ENCODE measurements at regions not wholly inside any gene's neighbourhood (a gene's known extent, or its start where the extent isn't known, plus 50 kb on each side); places are given as distances from the start of the nearest gene placed in this dataset.

- TF ChIP-seq, protein P1, sequence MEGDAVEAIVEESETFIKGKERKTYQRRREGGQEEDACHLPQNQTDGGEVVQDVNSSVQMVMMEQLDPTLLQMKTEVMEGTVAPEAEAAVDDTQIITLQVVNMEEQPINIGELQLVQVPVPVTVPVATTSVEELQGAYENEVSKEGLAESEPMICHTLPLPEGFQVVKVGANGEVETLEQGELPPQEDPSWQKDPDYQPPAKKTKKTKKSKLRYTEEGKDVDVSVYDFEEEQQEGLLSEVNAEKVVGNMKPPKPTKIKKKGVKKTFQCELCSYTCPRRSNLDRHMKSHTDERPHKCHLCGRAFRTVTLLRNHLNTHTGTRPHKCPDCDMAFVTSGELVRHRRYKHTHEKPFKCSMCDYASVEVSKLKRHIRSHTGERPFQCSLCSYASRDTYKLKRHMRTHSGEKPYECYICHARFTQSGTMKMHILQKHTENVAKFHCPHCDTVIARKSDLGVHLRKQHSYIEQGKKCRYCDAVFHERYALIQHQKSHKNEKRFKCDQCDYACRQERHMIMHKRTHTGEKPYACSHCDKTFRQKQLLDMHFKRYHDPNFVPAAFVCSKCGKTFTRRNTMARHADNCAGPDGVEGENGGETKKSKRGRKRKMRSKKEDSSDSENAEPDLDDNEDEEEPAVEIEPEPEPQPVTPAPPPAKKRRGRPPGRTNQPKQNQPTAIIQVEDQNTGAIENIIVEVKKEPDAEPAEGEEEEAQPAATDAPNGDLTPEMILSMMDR (IDR thresholded peaks at IDR 0.05), result no peak
- TF ChIP-seq POLR2AphosphoS5 (IDR thresholded peaks at IDR 0.05; ENCODE audit: low read depth, low read length), result no peak
Measured at GRCh38 chr16:77132051-77132618, 58.9 kb upstream of the MON1B start.
